HG02885 (cell line): ENCODE measurements at regions not wholly inside any gene's neighbourhood (a gene's known extent, or its start where the extent isn't known, plus 50 kb on each side); places are given as distances from the start of the nearest gene placed in this dataset.

Source experiments
- ATAC-seq: cut with Tn5 transposase; IDR thresholded peaks from one replicate; pipeline ENCODE4 v1.9.1; 2021; ENCODE audit warnings: mild to moderate bottlenecking; ENCODE audit not compliant: unreplicated experiment, poor library complexity

- ATAC-seq, result no peak
Measured at GRCh38 chr5:143671674-143672569, 140.0 kb upstream of the HMHB1 start.

- ATAC-seq, result no peak
Measured at GRCh38 chr5:143671021-143671420, 140.9 kb upstream of the HMHB1 start.

- ATAC-seq, result no peak
Measured at GRCh38 chr5:143665866-143666265, 146.1 kb upstream of the HMHB1 start.

GRCh38 chr5:143664623-143665022, 147.3 kb upstream of the HMHB1 start:
- ATAC-seq, result no peak

- no peak for ATAC-seq
Measured at GRCh38 chr5:143663872-143664271, 148.1 kb upstream of the HMHB1 start.

- no peak for ATAC-seq
Measured at GRCh38 chr5:143662020-143662419, 149.9 kb upstream of the HMHB1 start.

GRCh38 chr5:143660625-143661024, 151.3 kb upstream of the HMHB1 start:
- no peak for ATAC-seq

- no peak for ATAC-seq
Measured at GRCh38 chr5:143659599-143660238, 152.2 kb upstream of the HMHB1 start.

- ATAC-seq, result no peak
Measured at GRCh38 chr5:143658956-143659355, 153.0 kb upstream of the HMHB1 start.

GRCh38 chr5:143657647-143658285, 154.2 kb upstream of the HMHB1 start:
- ATAC-seq, result no peak

- ATAC-seq, result no peak
Measured at GRCh38 chr5:143653766-143654282, 158.1 kb upstream of the HMHB1 start.

GRCh38 chr5:143653256-143653655, 158.7 kb upstream of the HMHB1 start:
- ATAC-seq, result peak; percentile 80

GRCh38 chr5:143652108-143652700, 159.8 kb upstream of the HMHB1 start:
- ATAC-seq, result peak; percentile 48

GRCh38 chr5:143649937-143650621, 161.9 kb upstream of the HMHB1 start:
- ATAC-seq, result no peak

- no peak for ATAC-seq
Measured at GRCh38 chr5:143648696-143649095, 163.3 kb upstream of the HMHB1 start.

- ATAC-seq, result no peak
Measured at GRCh38 chr5:143646961-143647360, 165.0 kb upstream of the HMHB1 start.

- ATAC-seq, result no peak
Measured at GRCh38 chr5:143645356-143645755, 166.6 kb upstream of the HMHB1 start.

GRCh38 chr5:143644727-143645126, 167.2 kb upstream of the HMHB1 start:
- ATAC-seq, result no peak

- no peak for ATAC-seq
Measured at GRCh38 chr5:143642791-143643190, 169.2 kb upstream of the HMHB1 start.
